Upper lobe of right lung (tissue), 1 donor: ENCODE measurements at regions not wholly inside any gene's neighbourhood (a gene's known extent, or its start where the extent isn't known, plus 50 kb on each side); places are given as distances from the start of the nearest gene placed in this dataset.

ENCODE experiments used
- ATAC-seq: fragments of 200-7000 bp; cut with Tn5 transposase; one replicate; pipeline ENCODE4 v1.9.1; 2020; ENCODE audit warnings: mild to moderate bottlenecking, moderate library complexity
- DNase-seq: peaks from one replicate; pipeline ENCODE4 v3.0.0-alpha.2; 2020
- H3K27ac ChIP-seq: fragments of 200-600 bp; one replicate; pipeline ENCODE4 v1.8.0; 2022
- H3K27me3 ChIP-seq: fragments of 200-600 bp; one replicate; pipeline ENCODE4 v1.8.0; 2022; ENCODE audit warnings: mild to moderate bottlenecking
- H3K36me3 ChIP-seq: fragments of 200-600 bp; one replicate; pipeline ENCODE4 v1.8.0; 2022
- H3K4me1 ChIP-seq: fragments of 200-600 bp; one replicate; pipeline ENCODE4 v1.8.0; 2022
- H3K4me3 ChIP-seq: fragments of 200-600 bp; one replicate; pipeline ENCODE4 v1.8.0; 2022; ENCODE audit warnings: mild to moderate bottlenecking
- H3K9me3 ChIP-seq: fragments of 200-600 bp; one replicate; pipeline ENCODE4 v1.8.0; 2022
- intact Hi-C: fragments of 100-400 bp; cut with DNase I; formaldehyde crosslinking; loops from one replicate; pipeline ENCODE4 v1.11.0; 2022
- TF ChIP-seq, protein P1 (sequence below): fragments of 200-600 bp; IDR thresholded peaks from one replicate; pipeline ENCODE4 v1.8.0; 2022; ENCODE audit warnings: antibody characterized with exemption
- donor health status: DM: no; HTN: yes; CAD: no; lungs with severe emphysema.

DNA sequence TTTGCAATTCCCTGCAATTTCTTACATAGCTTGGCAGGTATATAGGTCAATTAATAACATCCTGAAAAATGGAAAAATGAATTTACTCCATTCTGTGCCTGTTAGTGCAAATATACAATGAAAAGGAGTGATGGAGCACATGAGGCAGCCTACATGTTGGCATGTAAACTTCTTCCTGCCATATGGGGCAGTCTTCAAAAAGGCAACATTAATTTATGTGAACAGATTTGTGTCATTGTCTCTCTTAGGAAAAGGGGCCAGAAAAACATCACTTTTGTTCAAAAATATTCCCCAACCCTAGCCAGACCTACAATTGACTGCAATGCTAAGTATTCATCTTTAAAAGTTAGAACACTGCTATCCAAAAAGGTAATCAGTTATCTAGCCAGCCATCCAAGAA, 332.2 kb downstream of the TBC1D4 start:
- Histone ChIP-seq H3K4me3 (no peak overlapping the region), H3K27me3 (no peaks in the 10 kb centered on the region), H3K9me3 (no peaks in the 10 kb centered on the region), H3K36me3 (no peaks in the 10 kb centered on the region), H3K27ac (no peak overlapping the region), H3K4me1 (no peaks in the 10 kb centered on the region)
- no peak for ATAC-seq
- no peak for DNase-seq
- intact Hi-C loops: no loop called here
- TF ChIP-seq, protein P1, sequence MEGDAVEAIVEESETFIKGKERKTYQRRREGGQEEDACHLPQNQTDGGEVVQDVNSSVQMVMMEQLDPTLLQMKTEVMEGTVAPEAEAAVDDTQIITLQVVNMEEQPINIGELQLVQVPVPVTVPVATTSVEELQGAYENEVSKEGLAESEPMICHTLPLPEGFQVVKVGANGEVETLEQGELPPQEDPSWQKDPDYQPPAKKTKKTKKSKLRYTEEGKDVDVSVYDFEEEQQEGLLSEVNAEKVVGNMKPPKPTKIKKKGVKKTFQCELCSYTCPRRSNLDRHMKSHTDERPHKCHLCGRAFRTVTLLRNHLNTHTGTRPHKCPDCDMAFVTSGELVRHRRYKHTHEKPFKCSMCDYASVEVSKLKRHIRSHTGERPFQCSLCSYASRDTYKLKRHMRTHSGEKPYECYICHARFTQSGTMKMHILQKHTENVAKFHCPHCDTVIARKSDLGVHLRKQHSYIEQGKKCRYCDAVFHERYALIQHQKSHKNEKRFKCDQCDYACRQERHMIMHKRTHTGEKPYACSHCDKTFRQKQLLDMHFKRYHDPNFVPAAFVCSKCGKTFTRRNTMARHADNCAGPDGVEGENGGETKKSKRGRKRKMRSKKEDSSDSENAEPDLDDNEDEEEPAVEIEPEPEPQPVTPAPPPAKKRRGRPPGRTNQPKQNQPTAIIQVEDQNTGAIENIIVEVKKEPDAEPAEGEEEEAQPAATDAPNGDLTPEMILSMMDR: no peak

DNA sequence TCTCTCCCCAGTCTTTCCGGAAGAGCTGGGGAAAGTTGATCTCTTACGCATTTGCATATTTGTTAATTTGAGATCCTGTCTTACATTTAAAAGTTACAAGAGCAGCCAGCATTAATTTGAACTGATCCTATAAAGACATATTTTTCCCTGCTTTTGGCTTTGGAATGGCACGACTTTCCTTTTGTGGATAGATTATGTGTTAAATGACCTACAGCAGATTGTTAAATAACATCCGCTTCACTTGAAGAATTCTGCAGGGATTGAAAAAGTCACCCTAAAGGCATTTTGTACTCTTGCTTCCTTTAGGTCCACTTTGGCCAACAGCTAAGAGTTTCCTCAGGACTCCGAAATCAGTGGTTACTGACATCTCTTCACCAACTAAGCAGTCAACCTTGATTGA, 334.0 kb downstream of the TBC1D4 start:
- intact Hi-C loops: no loop called here
- ATAC-seq (no peak), DNase-seq (no peak)
- H3K4me3 ChIP-seq: no peak overlapping the region
- TF ChIP-seq, protein P1: no peak
- no peak overlapping the region for H3K27ac ChIP-seq
- no peaks in the 10 kb centered on the region for H3K4me1 ChIP-seq
- no peaks in the 10 kb centered on the region for H3K9me3 ChIP-seq
- H3K36me3 ChIP-seq: no peaks in the 10 kb centered on the region
- H3K27me3 ChIP-seq: no peaks in the 10 kb centered on the region

- no peak overlapping the region for H3K27ac ChIP-seq
- no peak for ATAC-seq
- TF ChIP-seq, protein P1: no peak
- H3K9me3 ChIP-seq: no peaks in the 10 kb centered on the region
- intact Hi-C loops: no loop called here
- DNase-seq: no peak
- no peaks in the 10 kb centered on the region for H3K4me1 ChIP-seq
- H3K36me3 ChIP-seq: no peaks in the 10 kb centered on the region
- H3K27me3 ChIP-seq: no peaks in the 10 kb centered on the region
- no peak overlapping the region for H3K4me3 ChIP-seq
Observed at GRCh38 chr13:75146436-75146835, 335.5 kb downstream of the TBC1D4 start.

GRCh38 chr13:75145927-75146326, 336.0 kb downstream of the TBC1D4 start:
- Histone ChIP-seq H3K9me3 (no peaks in the 10 kb centered on the region), H3K27me3 (no peaks in the 10 kb centered on the region), H3K4me3 (no peak overlapping the region), H3K4me1 (no peaks in the 10 kb centered on the region), H3K36me3 (no peaks in the 10 kb centered on the region), H3K27ac (no peak overlapping the region)
- DNase-seq (no peak), ATAC-seq (no peak)
- TF ChIP-seq, protein P1: no peak
- intact Hi-C loops: no loop called here

- no peak for ATAC-seq
- Histone ChIP-seq H3K9me3 (no peaks in the 10 kb centered on the region), H3K27ac (no peak overlapping the region), H3K27me3 (no peaks in the 10 kb centered on the region), H3K4me1 (no peaks in the 10 kb centered on the region), H3K4me3 (no peak overlapping the region), H3K36me3 (no peaks in the 10 kb centered on the region)
- no peak for DNase-seq
- intact Hi-C loops: no loop called here
- TF ChIP-seq, protein P1: no peak
Observed at GRCh38 chr13:75139291-75139690, 342.7 kb downstream of the TBC1D4 start.

DNA sequence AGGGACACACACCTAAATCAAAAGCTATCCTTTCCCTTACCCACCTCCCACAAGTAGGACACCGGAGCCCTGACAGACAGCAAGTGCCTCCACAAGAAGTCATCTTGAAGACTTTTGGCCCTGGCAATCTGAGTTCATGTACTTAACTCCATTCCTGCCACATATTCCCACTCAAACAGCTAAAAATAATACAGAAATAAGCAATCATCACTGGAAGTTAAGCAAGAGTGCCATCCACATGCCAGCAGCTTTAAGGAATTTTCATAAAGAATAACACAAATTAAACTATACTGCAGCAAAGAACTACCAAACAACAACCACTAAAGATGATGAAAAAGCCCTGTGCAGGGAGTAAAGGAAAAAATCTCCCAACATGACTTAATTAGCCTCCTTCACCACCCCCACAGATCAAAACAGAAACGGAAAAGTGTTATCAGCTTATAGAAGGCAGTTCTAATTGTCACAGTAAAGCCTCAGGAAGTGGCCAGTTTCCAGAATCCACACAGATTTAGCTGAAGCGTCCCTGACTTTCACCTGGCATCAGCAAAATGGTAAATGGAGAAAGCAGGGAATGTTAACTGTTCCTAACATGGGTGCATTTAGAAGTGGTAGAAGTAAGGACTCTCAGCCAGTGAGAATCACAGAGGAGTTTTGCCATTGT, 343.9 kb downstream of the TBC1D4 start:
- DNase-seq: no peak
- no peak for ATAC-seq
- H3K27me3 ChIP-seq: no peaks in the 10 kb centered on the region
- no peak overlapping the region for H3K4me3 ChIP-seq
- H3K27ac ChIP-seq: no peak overlapping the region
- no peaks in the 10 kb centered on the region for H3K4me1 ChIP-seq
- intact Hi-C loops: no loop called here
- no peaks in the 10 kb centered on the region for H3K36me3 ChIP-seq
- no peaks in the 10 kb centered on the region for H3K9me3 ChIP-seq
- TF ChIP-seq, protein P1: no peak
